ENCODE measurements at regions not wholly inside any gene's neighbourhood (a gene's known extent, or its start where the extent isn't known, plus 50 kb on each side); places are given as distances from the start of the nearest gene placed in this dataset.
A peak's percentile ranks its signal among the peaks of the same experiment; 100 is the strongest.

DNA sequence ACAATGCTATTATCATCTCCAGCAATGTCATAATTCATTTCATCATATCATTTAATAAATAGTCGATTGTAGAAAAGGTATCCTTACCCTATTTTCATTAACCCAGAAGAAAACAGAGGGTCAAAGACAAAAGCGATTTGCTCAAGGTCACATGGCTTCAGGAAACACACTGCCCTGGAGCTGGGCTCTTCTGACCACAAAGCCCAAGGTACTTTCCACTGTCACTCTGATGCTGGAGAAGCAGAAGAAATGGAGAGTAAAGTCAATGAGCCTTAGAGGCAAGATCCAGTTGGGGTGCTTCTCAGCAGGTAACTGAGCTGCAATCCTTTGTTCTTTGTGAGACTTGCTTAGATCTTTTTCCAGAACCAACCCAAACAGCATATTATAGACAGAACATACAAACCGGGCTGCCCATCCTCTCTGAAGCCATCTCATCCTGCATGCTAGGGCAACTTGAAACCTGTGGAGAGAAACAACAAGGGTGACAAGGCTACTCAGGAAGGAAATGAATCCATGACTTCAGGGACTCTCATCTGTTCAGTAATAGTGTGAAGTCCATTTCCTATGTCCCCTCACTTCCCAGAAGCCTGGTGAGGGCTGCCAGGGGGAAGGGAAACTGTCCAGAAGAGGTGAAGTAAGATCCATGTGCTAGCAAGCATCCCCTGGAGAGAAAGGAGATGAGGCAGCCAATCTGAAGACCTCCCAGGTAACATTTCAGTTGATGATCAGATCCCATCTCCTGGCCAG is 148.6 kb upstream of the SVIL start:
- no peaks in the 10 kb centered on the region for H3K4me1 ChIP-seq (ENCODE audit: control insufficient read depth in 2 of 2, insufficient read depth in 2 of 2, low read length in 2 of 2)
- intact Hi-C loops (cut with micrococcal nuclease) = no loop called here
- POLR2A ChIA-PET = no interaction called here

DNA sequence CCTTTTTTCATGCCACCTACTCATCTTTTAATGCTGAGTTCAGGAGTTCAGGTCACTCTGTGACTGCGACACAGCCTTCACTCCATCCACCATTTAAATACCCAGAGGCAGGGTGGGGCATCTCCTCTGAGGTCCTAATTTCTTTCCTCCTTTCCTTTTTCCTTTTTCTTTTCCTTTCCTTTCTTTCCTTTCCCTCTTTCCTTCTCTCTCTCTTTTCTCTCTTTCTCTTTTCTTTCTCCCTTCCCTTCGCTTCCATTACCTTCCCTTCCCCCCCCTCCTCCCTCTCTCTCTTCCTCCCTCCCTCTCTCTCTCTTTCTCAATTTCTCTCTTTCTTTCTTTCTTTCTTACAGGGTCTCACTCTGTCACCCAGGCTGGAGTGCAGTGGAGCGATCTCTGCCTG is 145.9 kb upstream of the SVIL start:
- H3K9me3 ChIP-seq (ENCODE audit: control insufficient read depth in 2 of 3, low read length in 3 of 3) = no peaks in the 10 kb centered on the region
- POLR2A ChIA-PET = no interaction called here
- no peak for ATAC-seq

More for the DNA sequence above, 148.6 kb upstream of the SVIL start:
- H3K9me3 Mint-ChIP-seq = peaks cover 0 to 18% (median 2%) of the 10 kb centered on the region in 11 donors
- peaks cover 0 to 12% (median 0%) of the 10 kb centered on the region in 7 donors for H3K4me1 Mint-ChIP-seq
- H3K27ac ChIP-seq (ENCODE audit: low read depth, low read length) = no peak overlapping the region
- H3K27ac Mint-ChIP-seq = peak overlapping the region in 1 of 9 donors; percentile 39
- H3K36me3 Mint-ChIP-seq = peaks cover 0 to 6% (median 0%) of the 10 kb centered on the region in 5 donors
- no peaks in the 10 kb centered on the region for H3K9me3 ChIP-seq (ENCODE audit: control insufficient read depth in 2 of 3, low read length in 3 of 3)
- DNase-seq (no peak), ATAC-seq (no peak)
- H3K27me3 ChIP-seq (ENCODE audit: control insufficient read depth in 2 of 2, insufficient read depth in 2 of 2, low read length in 2 of 2) = no peaks in the 10 kb centered on the region
- H3K4me3 Mint-ChIP-seq = no peak overlapping the region
- no peaks in the 10 kb centered on the region for H3K36me3 ChIP-seq (ENCODE audit: control insufficient read depth in 2 of 3, insufficient read depth in 3 of 3, low read length in 3 of 3)
- peaks cover 8 to 23% (median 20%) of the 10 kb centered on the region in 5 donors for H3K27me3 Mint-ChIP-seq
- H3K4me3 ChIP-seq (ENCODE audit: low read length) = no peak overlapping the region
- CTCF ChIA-PET = no interaction called here

DNA sequence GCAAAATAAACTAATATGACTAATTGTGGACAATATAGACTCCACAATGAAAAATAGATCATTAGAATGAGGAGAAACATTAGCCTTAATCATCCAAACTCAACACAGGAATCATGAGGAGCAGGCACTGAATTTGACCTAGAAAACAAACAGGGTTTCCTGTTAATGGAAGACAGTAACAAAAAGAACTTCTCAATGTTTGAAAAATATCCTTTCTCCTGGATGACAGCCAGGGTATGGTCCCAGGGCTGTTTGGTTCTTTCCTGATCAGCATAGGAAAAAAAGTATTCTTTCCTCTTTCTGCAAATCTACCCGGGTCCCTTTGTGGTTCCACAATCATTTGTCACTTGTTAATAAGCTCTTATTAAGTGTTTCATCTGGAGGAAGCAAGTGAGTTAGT is 145.3 kb upstream of the SVIL start:
- ATAC-seq = no peak
- Histone ChIP-seq H3K27ac (ENCODE audit: low read depth, low read length) (no peak overlapping the region), H3K36me3 (ENCODE audit: control insufficient read depth in 2 of 3, insufficient read depth in 3 of 3, low read length in 3 of 3) (no peaks in the 10 kb centered on the region), H3K4me3 (ENCODE audit: low read length) (no peak overlapping the region), H3K9me3 (ENCODE audit: control insufficient read depth in 2 of 3, low read length in 3 of 3) (no peaks in the 10 kb centered on the region), H3K27me3 (ENCODE audit: control insufficient read depth in 2 of 2, insufficient read depth in 2 of 2, low read length in 2 of 2) (no peaks in the 10 kb centered on the region), H3K4me1 (ENCODE audit: control insufficient read depth in 2 of 2, insufficient read depth in 2 of 2, low read length in 2 of 2) (no peaks in the 10 kb centered on the region)
- H3K4me1 Mint-ChIP-seq = peaks cover 0 to 12% (median 0%) of the 10 kb centered on the region in 7 donors
- H3K27me3 Mint-ChIP-seq = peaks cover 15 to 38% (median 20%) of the 10 kb centered on the region in 5 donors
- no peak overlapping the region for H3K27ac Mint-ChIP-seq
- no peak overlapping the region for H3K4me3 Mint-ChIP-seq
- H3K9me3 Mint-ChIP-seq = peaks cover 0 to 3% (median 0%) of the 10 kb centered on the region in 11 donors
- no peak for DNase-seq
- peaks cover 0 to 5% (median 0%) of the 10 kb centered on the region in 5 donors for H3K36me3 Mint-ChIP-seq
- intact Hi-C loops (cut with micrococcal nuclease) = no loop called here
- ChIA-PET CTCF (no interaction called here), POLR2A (no interaction called here)

More for the DNA sequence above, 145.9 kb upstream of the SVIL start:
- Histone ChIP-seq H3K4me1 (ENCODE audit: control insufficient read depth in 2 of 2, insufficient read depth in 2 of 2, low read length in 2 of 2) (no peaks in the 10 kb centered on the region), H3K27me3 (ENCODE audit: control insufficient read depth in 2 of 2, insufficient read depth in 2 of 2, low read length in 2 of 2) (no peaks in the 10 kb centered on the region), H3K4me3 (ENCODE audit: low read length) (no peak overlapping the region), H3K36me3 (ENCODE audit: control insufficient read depth in 2 of 3, insufficient read depth in 3 of 3, low read length in 3 of 3) (no peaks in the 10 kb centered on the region), H3K27ac (ENCODE audit: low read depth, low read length) (no peak overlapping the region)
- peaks cover 15 to 38% (median 20%) of the 10 kb centered on the region in 5 donors for H3K27me3 Mint-ChIP-seq
- H3K9me3 Mint-ChIP-seq = peaks cover 0 to 3% (median 0%) of the 10 kb centered on the region in 11 donors
- CTCF ChIA-PET = no interaction called here
- no peak for DNase-seq
- intact Hi-C loops (cut with micrococcal nuclease) = no loop called here
- H3K27ac Mint-ChIP-seq = no peak overlapping the region
- H3K36me3 Mint-ChIP-seq = peaks cover 0 to 5% (median 0%) of the 10 kb centered on the region in 5 donors
- peaks cover 0 to 12% (median 0%) of the 10 kb centered on the region in 7 donors for H3K4me1 Mint-ChIP-seq
- H3K4me3 Mint-ChIP-seq = no peak overlapping the region

DNA sequence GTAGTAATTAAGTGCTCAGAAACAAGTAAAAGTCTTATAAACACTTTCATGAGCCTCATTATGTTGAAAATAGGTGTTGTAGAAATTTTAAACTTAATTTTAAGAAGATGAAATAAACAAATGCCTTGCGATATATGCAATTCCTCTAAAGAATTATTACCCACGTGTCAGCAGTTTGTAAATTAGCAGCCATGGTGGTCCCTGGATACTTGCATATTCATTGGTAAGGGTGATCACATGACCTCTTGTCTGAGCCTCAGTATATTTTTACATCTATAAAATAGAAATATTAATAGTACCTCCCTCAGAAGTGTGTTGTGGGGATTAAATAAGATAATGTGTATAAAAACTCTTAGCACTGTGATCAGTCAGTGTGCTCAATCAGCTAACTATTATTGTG is 141.5 kb upstream of the SVIL start:
- ChIA-PET CTCF (no interaction called here), POLR2A (no interaction called here)
- H3K4me1 ChIP-seq (ENCODE audit: control insufficient read depth in 2 of 2, insufficient read depth in 2 of 2, low read length in 2 of 2) = peaks cover 5 to 6% of the 10 kb centered on the region in 2 donors
- H3K27me3 Mint-ChIP-seq = peaks cover 5 to 30% (median 17%) of the 10 kb centered on the region in 5 donors
- peaks cover 0 to 10% (median 3%) of the 10 kb centered on the region in 11 donors for H3K9me3 Mint-ChIP-seq
- H3K4me1 Mint-ChIP-seq = peaks cover 6 to 16% (median 14%) of the 10 kb centered on the region in 7 donors
- H3K27me3 ChIP-seq (ENCODE audit: control insufficient read depth in 2 of 2, insufficient read depth in 2 of 2, low read length in 2 of 2) = no peaks in the 10 kb centered on the region
- H3K27ac ChIP-seq (ENCODE audit: low read depth, low read length) = no peak overlapping the region
- ATAC-seq (no peak), DNase-seq (no peak)
- H3K4me3 Mint-ChIP-seq = no peak overlapping the region
- H3K9me3 ChIP-seq (ENCODE audit: control insufficient read depth in 2 of 3, low read length in 3 of 3) = no peaks in the 10 kb centered on the region
- H3K36me3 ChIP-seq (ENCODE audit: control insufficient read depth in 2 of 3, insufficient read depth in 3 of 3, low read length in 3 of 3) = no peaks in the 10 kb centered on the region
- intact Hi-C loops (cut with micrococcal nuclease) = no loop called here
- H3K27ac Mint-ChIP-seq = no peak overlapping the region
- H3K4me3 ChIP-seq (ENCODE audit: low read length) = no peak overlapping the region
- peaks cover 0 to 10% (median 4%) of the 10 kb centered on the region in 5 donors for H3K36me3 Mint-ChIP-seq

DNA sequence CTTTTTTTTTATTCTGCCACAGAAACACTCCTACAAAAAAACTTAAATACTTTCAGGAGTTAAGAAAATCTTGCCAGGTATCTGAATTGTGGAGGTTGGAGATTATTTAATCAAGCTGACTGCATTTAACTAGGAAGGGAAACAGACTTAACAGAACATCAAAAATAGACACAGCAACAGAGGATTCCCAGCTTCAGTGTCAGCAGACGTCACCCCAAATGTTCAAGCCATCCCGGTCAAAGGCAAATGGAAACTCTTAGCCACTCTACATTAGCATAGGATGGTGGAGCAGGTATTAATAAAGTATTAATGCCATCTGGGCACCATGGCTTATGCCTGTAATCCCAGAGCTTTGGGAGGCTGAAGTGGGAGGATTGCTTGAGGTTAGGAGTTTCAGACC is 139.7 kb upstream of the SVIL start:
- Mint-ChIP-seq H3K9me3 (peaks cover 0 to 10% (median 3%) of the 10 kb centered on the region in 11 donors), H3K4me1 (peaks cover 9 to 19% (median 14%) of the 10 kb centered on the region in 7 donors), H3K4me3 (no peak overlapping the region), H3K27me3 (peaks cover 0 to 36% (median 19%) of the 10 kb centered on the region in 5 donors), H3K27ac (no peak overlapping the region), H3K36me3 (peaks cover 0 to 10% (median 4%) of the 10 kb centered on the region in 5 donors)
- H3K27me3 ChIP-seq (ENCODE audit: control insufficient read depth in 2 of 2, insufficient read depth in 2 of 2, low read length in 2 of 2) = no peaks in the 10 kb centered on the region
- ATAC-seq (no peak), DNase-seq (no peak)
- CTCF ChIA-PET = no interaction called here
- no peak overlapping the region for H3K4me3 ChIP-seq (ENCODE audit: low read length)
- POLR2A ChIA-PET = no interaction called here
- no peak overlapping the region for H3K27ac ChIP-seq (ENCODE audit: low read depth, low read length)
- no peaks in the 10 kb centered on the region for H3K36me3 ChIP-seq (ENCODE audit: control insufficient read depth in 2 of 3, insufficient read depth in 3 of 3, low read length in 3 of 3)
- intact Hi-C loops (cut with micrococcal nuclease) = no loop called here
- H3K9me3 ChIP-seq (ENCODE audit: control insufficient read depth in 2 of 3, low read length in 3 of 3) = no peaks in the 10 kb centered on the region
- peaks cover 5 to 6% of the 10 kb centered on the region in 2 donors for H3K4me1 ChIP-seq (ENCODE audit: control insufficient read depth in 2 of 2, insufficient read depth in 2 of 2, low read length in 2 of 2)

DNA sequence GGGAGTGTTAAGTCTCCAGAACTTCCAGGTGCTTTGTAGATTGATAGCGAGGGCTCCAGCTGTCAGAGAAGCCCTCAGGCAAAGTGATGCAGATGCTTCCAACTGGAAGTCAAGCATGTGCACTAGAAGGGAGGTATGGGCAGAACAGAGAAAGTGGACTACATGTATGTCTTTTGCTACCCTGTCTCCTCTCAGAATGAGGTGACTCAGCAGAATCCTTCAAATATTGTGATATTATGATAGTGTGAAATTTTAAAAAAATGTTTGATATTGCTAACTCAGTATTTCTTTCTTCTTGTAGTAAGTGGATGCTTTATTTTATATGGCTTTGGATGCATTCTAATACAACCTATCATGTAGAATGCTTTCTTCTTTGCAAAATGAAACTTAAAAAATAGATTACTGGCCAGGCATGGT is 138.9 kb upstream of the SVIL start:
- Mint-ChIP-seq H3K36me3 (peaks cover 0 to 10% (median 4%) of the 10 kb centered on the region in 5 donors), H3K27me3 (peaks cover 0 to 30% (median 12%) of the 10 kb centered on the region in 5 donors), H3K27ac (no peak overlapping the region), H3K9me3 (peaks cover 0 to 10% (median 3%) of the 10 kb centered on the region in 11 donors), H3K4me1 (peaks cover 9 to 19% (median 14%) of the 10 kb centered on the region in 7 donors), H3K4me3 (no peak overlapping the region)
- H3K4me3 ChIP-seq (ENCODE audit: low read length) = no peak overlapping the region
- no peak for DNase-seq
- ChIA-PET POLR2A (no interaction called here), CTCF (no interaction called here)
- no peaks in the 10 kb centered on the region for H3K36me3 ChIP-seq (ENCODE audit: control insufficient read depth in 2 of 3, insufficient read depth in 3 of 3, low read length in 3 of 3)
- intact Hi-C loops (cut with micrococcal nuclease) = no loop called here
- no peak overlapping the region for H3K27ac ChIP-seq (ENCODE audit: low read depth, low read length)
- no peaks in the 10 kb centered on the region for H3K9me3 ChIP-seq (ENCODE audit: control insufficient read depth in 2 of 3, low read length in 3 of 3)
- ATAC-seq = no peak
- no peaks in the 10 kb centered on the region for H3K27me3 ChIP-seq (ENCODE audit: control insufficient read depth in 2 of 2, insufficient read depth in 2 of 2, low read length in 2 of 2)
- H3K4me1 ChIP-seq (ENCODE audit: control insufficient read depth in 2 of 2, insufficient read depth in 2 of 2, low read length in 2 of 2) = peaks cover 5 to 6% of the 10 kb centered on the region in 2 donors
